ENCODE measurements at regions not wholly inside any gene's neighbourhood (a gene's known extent, or its start where the extent isn't known, plus 50 kb on each side); places are given as distances from the start of the nearest gene placed in this dataset.

GRCh38 chr9:7691909-7692308 is 107.7 kb downstream of the DMAC1 start:
- H3K79me2 ChIP-seq (ENCODE audit: insufficient read depth, low read depth, low read length), result no peaks in the 10 kb centered on the region
- no peak for DNase-seq (ENCODE audit: low spot score)
- no peak overlapping the region for H2AFZ ChIP-seq (ENCODE audit: low read length)
- no peaks in the 10 kb centered on the region for H3K4me1 ChIP-seq (ENCODE audit: insufficient read depth, low read length, poor library complexity, severe bottlenecking)
- ChIA-PET CTCF (ENCODE audit: unreplicated experiment) (no interaction called here), POLR2A (no interaction called here)
- no TSS peak for BruUV-seq (replicated peaks)
- no peaks in the 10 kb centered on the region for H3K36me3 ChIP-seq (ENCODE audit: insufficient read depth, low read length)
- H3K9me3 ChIP-seq (ENCODE audit: low read length), result no peaks in the 10 kb centered on the region
- no peaks in the 10 kb centered on the region for H4K20me1 ChIP-seq (ENCODE audit: insufficient read depth, low read length)
- no peaks in the 10 kb centered on the region for H3K9me2 ChIP-seq (ENCODE audit: insufficient read depth, low read length)
- no peak overlapping the region for H3K4me3 ChIP-seq (ENCODE audit: low read depth, low read length, poor library complexity, severe bottlenecking)
- intact Hi-C loops (cut with micrococcal nuclease; ENCODE audit: unreplicated experiment), result no loop called here
- H3K4me2 ChIP-seq (ENCODE audit: low read length), result no peak overlapping the region
- H3K27ac ChIP-seq (ENCODE audit: low read depth, low read length, poor library complexity, severe bottlenecking), result no peak overlapping the region
- TF ChIP-seq CTCF (conservative IDR thresholded peaks at IDR 0.05; ENCODE audit: low read length), result no peak
- TF ChIP-seq EZH2phosphoT487 (IDR thresholded peaks at IDR 0.05; ENCODE audit: borderline replicate concordance, low read depth, low read length), result no peak

GRCh38 chr9:7690014-7690413 is 109.6 kb downstream of the DMAC1 start:
- intact Hi-C loops (cut with micrococcal nuclease; ENCODE audit: unreplicated experiment), result no loop called here
- ChIA-PET CTCF (ENCODE audit: unreplicated experiment) (no interaction called here), POLR2A (interaction anchor here (0.6 kb wide), 1 partner anchor 39 kb away, joined by 3 read pairs; no protein-coding TSS in a partner anchor)

GRCh38 chr9:7688626-7689025 is 111.0 kb downstream of the DMAC1 start:
- intact Hi-C loops (cut with micrococcal nuclease; ENCODE audit: unreplicated experiment), result no loop called here
- POLR2A ChIA-PET, result no interaction called here
- no peak for TF ChIP-seq EZH2phosphoT487 (IDR thresholded peaks at IDR 0.05; ENCODE audit: borderline replicate concordance, low read depth, low read length)
- no peak for TF ChIP-seq CTCF (conservative IDR thresholded peaks at IDR 0.05; ENCODE audit: low read length)

More at GRCh38 chr9:7690014-7690413, 109.6 kb downstream of the DMAC1 start:
- no peak overlapping the region for H3K27ac ChIP-seq (ENCODE audit: low read depth, low read length, poor library complexity, severe bottlenecking)
- H3K9me2 ChIP-seq (ENCODE audit: insufficient read depth, low read length), result no peaks in the 10 kb centered on the region
- no peaks in the 10 kb centered on the region for H3K36me3 ChIP-seq (ENCODE audit: insufficient read depth, low read length)
- H3K4me2 ChIP-seq (ENCODE audit: low read length), result no peak overlapping the region
- TF ChIP-seq CTCF (conservative IDR thresholded peaks at IDR 0.05; ENCODE audit: low read length), result no peak
- no peak for TF ChIP-seq EZH2phosphoT487 (IDR thresholded peaks at IDR 0.05; ENCODE audit: borderline replicate concordance, low read depth, low read length)
- no peaks in the 10 kb centered on the region for H3K79me2 ChIP-seq (ENCODE audit: insufficient read depth, low read depth, low read length)
- H3K9me3 ChIP-seq (ENCODE audit: low read length), result no peaks in the 10 kb centered on the region
- H2AFZ ChIP-seq (ENCODE audit: low read length), result no peak overlapping the region
- DNase-seq (ENCODE audit: low spot score), result no peak
- H3K4me3 ChIP-seq (ENCODE audit: low read depth, low read length, poor library complexity, severe bottlenecking), result no peak overlapping the region
- no peaks in the 10 kb centered on the region for H3K4me1 ChIP-seq (ENCODE audit: insufficient read depth, low read length, poor library complexity, severe bottlenecking)
- BruUV-seq (replicated peaks), result no TSS peak
- H4K20me1 ChIP-seq (ENCODE audit: insufficient read depth, low read length), result no peaks in the 10 kb centered on the region

More at GRCh38 chr9:7688626-7689025, 111.0 kb downstream of the DMAC1 start:
- H3K36me3 ChIP-seq (ENCODE audit: insufficient read depth, low read length), result no peaks in the 10 kb centered on the region
- H3K9me2 ChIP-seq (ENCODE audit: insufficient read depth, low read length), result no peaks in the 10 kb centered on the region
- H3K4me3 ChIP-seq (ENCODE audit: low read depth, low read length, poor library complexity, severe bottlenecking), result no peak overlapping the region
- no peaks in the 10 kb centered on the region for H3K79me2 ChIP-seq (ENCODE audit: insufficient read depth, low read depth, low read length)
- no peaks in the 10 kb centered on the region for H3K9me3 ChIP-seq (ENCODE audit: low read length)
- H3K27ac ChIP-seq (ENCODE audit: low read depth, low read length, poor library complexity, severe bottlenecking), result no peak overlapping the region
- BruUV-seq (replicated peaks), result no TSS peak
- CTCF ChIA-PET (ENCODE audit: unreplicated experiment), result no interaction called here
- no peaks in the 10 kb centered on the region for H4K20me1 ChIP-seq (ENCODE audit: insufficient read depth, low read length)
- no peak for DNase-seq (ENCODE audit: low spot score)
- H2AFZ ChIP-seq (ENCODE audit: low read length), result no peak overlapping the region
- no peaks in the 10 kb centered on the region for H3K4me1 ChIP-seq (ENCODE audit: insufficient read depth, low read length, poor library complexity, severe bottlenecking)
- no peak overlapping the region for H3K4me2 ChIP-seq (ENCODE audit: low read length)
